MM.1S (cell line): ENCODE measurements at regions not wholly inside any gene's neighbourhood (a gene's known extent, or its start where the extent isn't known, plus 50 kb on each side); places are given as distances from the start of the nearest gene placed in this dataset.

Source experiments
- DNase-seq: peaks from one replicate; pipeline ENCODE4 v3.0.0-alpha.2; 2015
- H2AFZ ChIP-seq: fragments of 300-600 bp; sonication (generic); 2 replicates; pipeline ENCODE4 v1.6.0; 2016; ENCODE audit warnings: antibody characterized with exemption, low read length
- H3F3A ChIP-seq: fragments of 300-600 bp; sonication (generic); 2 replicates; pipeline ENCODE4 v1.6.1; 2016; ENCODE audit warnings: mild to moderate bottlenecking, antibody characterized with exemption, low read length, moderate library complexity, mixed read lengths; ENCODE audit not compliant: insufficient read depth
- H3K27ac ChIP-seq: fragments of 300-600 bp; sonication (generic); 2 replicates; pipeline ENCODE4 v1.5.1; 2016; ENCODE audit warnings: mild to moderate bottlenecking, low read length
- H3K27me3 ChIP-seq: fragments of 300-600 bp; sonication (generic); replicated peaks from 2 replicates; pipeline ENCODE4 v1.6.0; 2016; ENCODE audit warnings: low read length; ENCODE audit not compliant: insufficient read depth
- H3K36me3 ChIP-seq: fragments of 300-600 bp; sonication (generic); replicated peaks from 2 replicates; pipeline ENCODE4 v1.6.1; 2016; ENCODE audit warnings: mild to moderate bottlenecking, low read length, mixed read lengths; ENCODE audit not compliant: insufficient read depth
- H3K4me1 ChIP-seq: fragments of 300-600 bp; sonication (generic); 2 replicates; pipeline ENCODE4 v1.6.1; 2016; ENCODE audit warnings: low read length, mixed read lengths
- H3K4me2 ChIP-seq: fragments of 300-600 bp; sonication (generic); 2 replicates; pipeline ENCODE4 v1.6.0; 2016; ENCODE audit warnings: low read depth, low read length
- H3K4me3 ChIP-seq: fragments of 300-600 bp; sonication (generic); 2 replicates; pipeline ENCODE4 v1.5.1; 2016; ENCODE audit warnings: low read length, mixed read lengths
- H3K79me2 ChIP-seq: fragments of 300-600 bp; sonication (generic); 2 replicates; pipeline ENCODE4 v1.6.1; 2016; ENCODE audit warnings: mixed run types, low read length, mixed read lengths
- H3K9ac ChIP-seq: fragments of 300-600 bp; sonication (generic); 2 replicates; pipeline ENCODE4 v1.6.1; 2016; ENCODE audit warnings: low read length, mixed read lengths
- H3K9me2 ChIP-seq: fragments of 300-600 bp; sonication (generic); replicated peaks from 2 replicates; pipeline ENCODE4 v1.6.1; 2016; ENCODE audit warnings: mild to moderate bottlenecking, low read length, mixed read lengths; ENCODE audit not compliant: insufficient read depth
- H3K9me3 ChIP-seq: fragments of 300-600 bp; sonication (generic); replicated peaks from 2 replicates; pipeline ENCODE4 v1.6.1; 2016; ENCODE audit warnings: mild to moderate bottlenecking, low read length, mixed read lengths; ENCODE audit not compliant: insufficient read depth
- H4K20me1 ChIP-seq: fragments of 300-600 bp; sonication (generic); 2 replicates; pipeline ENCODE4 v1.6.1; 2016; ENCODE audit warnings: mild to moderate bottlenecking, low read length, moderate library complexity, mixed read lengths; ENCODE audit not compliant: insufficient read depth
- CTCF ChIP-seq: fragments of 300-600 bp; sonication (generic); IDR thresholded peaks from 2 replicates; pipeline ENCODE4 v1.5.1; 2016; ENCODE audit warnings: antibody characterized with exemption, low read length, mixed read lengths
- EZH2 ChIP-seq: fragments of 300-600 bp; sonication (generic); optimal IDR thresholded peaks from 2 replicates; pipeline ENCODE3; 2017; ENCODE audit warnings: low read depth, mild to moderate bottlenecking, antibody characterized with exemption, low read length, mixed read lengths
- EZH2phosphoT487 ChIP-seq: fragments of 300-600 bp; sonication (generic); IDR thresholded peaks from 2 replicates; pipeline ENCODE4 v1.6.1; 2018; ENCODE audit warnings: antibody characterized with exemption, low read length

DNA sequence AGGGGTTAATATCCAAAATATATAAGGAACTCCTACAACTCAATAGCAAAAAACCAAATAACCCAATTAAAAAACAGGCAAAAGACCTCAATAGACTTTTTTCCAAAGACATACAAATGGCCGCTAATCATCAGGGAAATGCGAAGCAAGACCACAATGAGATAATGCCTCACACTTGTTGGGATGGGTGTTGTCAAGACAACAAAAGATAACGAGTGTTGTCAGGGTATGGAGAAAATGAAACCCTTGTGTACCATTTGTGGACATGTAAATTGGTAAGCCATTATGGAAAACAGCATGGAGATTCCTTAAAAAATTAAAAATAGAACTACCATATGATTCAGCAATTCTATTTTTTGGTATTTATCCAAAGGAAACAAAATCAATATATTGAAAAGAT is 620.2 kb downstream of the ACTL7B start:
- Histone ChIP-seq H2AFZ (no peak overlapping the region), H3K4me2 (no peak overlapping the region), H3K79me2 (no peaks in the 10 kb centered on the region), H3K4me1 (no peaks in the 10 kb centered on the region), H3K36me3 (no peaks in the 10 kb centered on the region), H3F3A (no peaks in the 10 kb centered on the region), H3K9me3 (no peaks in the 10 kb centered on the region), H3K27me3 (no peaks in the 10 kb centered on the region), H3K9ac (no peak overlapping the region), H3K27ac (no peak overlapping the region), H3K9me2 (no peaks in the 10 kb centered on the region), H3K4me3 (no peak overlapping the region), H4K20me1 (no peaks in the 10 kb centered on the region)
- TF ChIP-seq CTCF = no peak
- no peak for TF ChIP-seq EZH2
- TF ChIP-seq EZH2phosphoT487 = no peak
- DNase-seq = no peak

GRCh38 chr9:108234811-108235210 is 621.0 kb downstream of the ACTL7B start:
- Histone ChIP-seq H3K4me3 (no peak overlapping the region), H3K4me2 (no peak overlapping the region), H2AFZ (no peak overlapping the region), H3K27me3 (no peaks in the 10 kb centered on the region), H3K4me1 (no peaks in the 10 kb centered on the region), H3K27ac (no peak overlapping the region), H3K9me2 (no peaks in the 10 kb centered on the region), H3K79me2 (no peaks in the 10 kb centered on the region), H3K9me3 (no peaks in the 10 kb centered on the region), H4K20me1 (no peaks in the 10 kb centered on the region), H3K36me3 (no peaks in the 10 kb centered on the region), H3F3A (no peaks in the 10 kb centered on the region), H3K9ac (no peak overlapping the region)
- DNase-seq = no peak
- no peak for TF ChIP-seq CTCF
- no peak for TF ChIP-seq EZH2
- TF ChIP-seq EZH2phosphoT487 = no peak

GRCh38 chr9:108225149-108225800 is 630.5 kb downstream of the ACTL7B start:
- Histone ChIP-seq H3K4me1 (no peaks in the 10 kb centered on the region), H3K9ac (no peak overlapping the region), H3F3A (no peaks in the 10 kb centered on the region), H3K36me3 (no peaks in the 10 kb centered on the region), H2AFZ (no peak overlapping the region), H3K27ac (no peak overlapping the region), H3K4me2 (no peak overlapping the region), H3K9me2 (no peaks in the 10 kb centered on the region), H3K9me3 (no peaks in the 10 kb centered on the region), H3K27me3 (no peaks in the 10 kb centered on the region), H3K4me3 (no peak overlapping the region), H3K79me2 (no peaks in the 10 kb centered on the region), H4K20me1 (no peaks in the 10 kb centered on the region)
- no peak for DNase-seq
- TF ChIP-seq CTCF (no peak), EZH2phosphoT487 (no peak), EZH2 (no peak)
